ENCODE measurements at regions not wholly inside any gene's neighbourhood (a gene's known extent, or its start where the extent isn't known, plus 50 kb on each side); places are given as distances from the start of the nearest gene placed in this dataset.

DNA sequence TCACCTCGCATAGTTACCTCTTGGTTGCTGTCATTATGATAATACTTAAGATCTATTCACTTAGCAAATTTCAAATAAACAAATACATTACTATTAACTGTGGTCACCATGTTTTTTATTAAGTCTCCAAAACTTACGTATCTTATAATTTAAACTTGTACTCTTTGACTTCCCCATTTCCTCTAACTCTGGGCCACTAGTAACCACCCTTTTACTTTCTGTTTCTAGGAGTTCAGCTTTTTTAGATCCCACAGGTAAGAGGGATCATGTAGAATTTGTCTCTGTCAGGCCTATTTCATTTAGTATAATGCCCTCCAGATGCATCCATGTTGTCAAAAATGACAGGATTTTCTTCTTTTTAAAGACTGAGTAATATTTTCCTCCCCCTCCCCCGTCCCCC lies 212.4 kb upstream of the C11orf87 start:
- no peak overlapping the region for H2AK5ac ChIP-seq (ENCODE audit: low read length)
- no peaks in the 10 kb centered on the region for H3K4me1 ChIP-seq (ENCODE audit: control insufficient read depth in 1 of 2, insufficient read depth in 2 of 2, low read length in 2 of 2)
- no peaks in the 10 kb centered on the region for H3K27me3 ChIP-seq (ENCODE audit: insufficient read depth, low read length)
- H3K4me3 ChIP-seq (ENCODE audit: low read depth, low read length) = no peak overlapping the region
- H3K79me1 ChIP-seq (ENCODE audit: low read length) = no peaks in the 10 kb centered on the region
- H3K36me3 ChIP-seq (ENCODE audit: control insufficient read depth in 1 of 2, insufficient read depth in 2 of 2, low read length in 2 of 2) = no peaks in the 10 kb centered on the region
- no peak overlapping the region for H4K12ac ChIP-seq (ENCODE audit: low read depth, low read length)
- no peak overlapping the region for H3K27ac ChIP-seq (ENCODE audit: low read depth, low read length)
- H3K79me2 ChIP-seq (ENCODE audit: control insufficient read depth, insufficient read depth, low read length, poor library complexity) = no peaks in the 10 kb centered on the region
- H3K4me2 ChIP-seq (ENCODE audit: low read length) = no peak overlapping the region
- H2BK12ac ChIP-seq (ENCODE audit: low read length) = no peak overlapping the region
- DNase-seq = no peak
- no peak overlapping the region for H3K18ac ChIP-seq (ENCODE audit: low read length)
- no peak overlapping the region for H2BK120ac ChIP-seq (ENCODE audit: insufficient read depth, low read length, poor library complexity)
- WGBS (ENCODE audit: extremely low coverage, insufficient coverage, insufficient read length) = no CpG with 5 or more reads among the region's 3 CpGs
- no peak overlapping the region for H3K9ac ChIP-seq (ENCODE audit: low read length)
- no peaks in the 10 kb centered on the region for H3K9me3 ChIP-seq (ENCODE audit: insufficient read depth, low read depth, low read length)
- no peak overlapping the region for H2BK5ac ChIP-seq (ENCODE audit: low read depth, low read length, poor library complexity)
- H3K4ac ChIP-seq (ENCODE audit: low read depth, low read length) = no peak overlapping the region
- no peak overlapping the region for H4K8ac ChIP-seq (ENCODE audit: low read depth, low read length)
- no peak overlapping the region for H3K14ac ChIP-seq (ENCODE audit: low read length)
- no peak overlapping the region for H4K91ac ChIP-seq (ENCODE audit: low read depth, low read length)
- no peak overlapping the region for H2AFZ ChIP-seq (ENCODE audit: insufficient read depth, low read length, poor library complexity)
- H3K23ac ChIP-seq (ENCODE audit: low read length) = no peak overlapping the region

DNA sequence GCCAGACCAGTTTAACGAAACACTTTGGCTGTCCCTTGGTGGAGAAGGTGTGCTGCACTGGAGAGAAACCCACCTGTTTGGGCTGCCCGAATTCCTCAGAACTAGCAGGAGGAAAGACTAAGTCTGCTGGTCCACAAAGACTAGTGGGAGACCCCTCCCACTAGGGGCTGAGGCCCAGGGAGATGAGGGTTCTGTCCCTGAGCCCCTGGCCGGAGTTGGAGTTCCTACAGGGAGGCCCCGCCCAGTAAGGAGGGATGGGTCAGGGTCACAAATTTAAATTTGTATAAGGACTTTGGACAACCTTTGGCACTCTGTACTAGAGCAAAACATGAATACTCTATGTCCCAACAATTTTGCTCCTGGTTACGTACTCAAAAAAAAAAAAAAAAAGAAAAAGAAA lies 200.8 kb upstream of the C11orf87 start:
- H3K18ac ChIP-seq (ENCODE audit: low read length) = no peak overlapping the region
- WGBS (ENCODE audit: extremely low coverage, insufficient coverage, insufficient read length) = no CpG with 5 or more reads among the region's 5 CpGs
- H3K27ac ChIP-seq (ENCODE audit: low read depth, low read length) = no peak overlapping the region
- H2AFZ ChIP-seq (ENCODE audit: insufficient read depth, low read length, poor library complexity) = no peak overlapping the region
- H3K9me3 ChIP-seq (ENCODE audit: insufficient read depth, low read depth, low read length) = no peaks in the 10 kb centered on the region
- no peaks in the 10 kb centered on the region for H3K4me1 ChIP-seq (ENCODE audit: control insufficient read depth in 1 of 2, insufficient read depth in 2 of 2, low read length in 2 of 2)
- H3K4me2 ChIP-seq (ENCODE audit: low read length) = no peak overlapping the region
- no peak overlapping the region for H4K91ac ChIP-seq (ENCODE audit: low read depth, low read length)
- H2BK12ac ChIP-seq (ENCODE audit: low read length) = no peak overlapping the region
- H3K9ac ChIP-seq (ENCODE audit: low read length) = no peak overlapping the region
- no peak overlapping the region for H2BK5ac ChIP-seq (ENCODE audit: low read depth, low read length, poor library complexity)
- no peaks in the 10 kb centered on the region for H3K36me3 ChIP-seq (ENCODE audit: control insufficient read depth in 1 of 2, insufficient read depth in 2 of 2, low read length in 2 of 2)
- H2AK5ac ChIP-seq (ENCODE audit: low read length) = no peak overlapping the region
- no peak for DNase-seq
- H3K4ac ChIP-seq (ENCODE audit: low read depth, low read length) = no peak overlapping the region
- no peak overlapping the region for H4K12ac ChIP-seq (ENCODE audit: low read depth, low read length)
- H3K14ac ChIP-seq (ENCODE audit: low read length) = no peak overlapping the region
- no peak overlapping the region for H3K23ac ChIP-seq (ENCODE audit: low read length)
- H3K79me2 ChIP-seq (ENCODE audit: control insufficient read depth, insufficient read depth, low read length, poor library complexity) = no peaks in the 10 kb centered on the region
- no peaks in the 10 kb centered on the region for H3K27me3 ChIP-seq (ENCODE audit: insufficient read depth, low read length)
- no peak overlapping the region for H2BK120ac ChIP-seq (ENCODE audit: insufficient read depth, low read length, poor library complexity)
- no peaks in the 10 kb centered on the region for H3K79me1 ChIP-seq (ENCODE audit: low read length)
- no peak overlapping the region for H4K8ac ChIP-seq (ENCODE audit: low read depth, low read length)
- no peak overlapping the region for H3K4me3 ChIP-seq (ENCODE audit: low read depth, low read length)

DNA sequence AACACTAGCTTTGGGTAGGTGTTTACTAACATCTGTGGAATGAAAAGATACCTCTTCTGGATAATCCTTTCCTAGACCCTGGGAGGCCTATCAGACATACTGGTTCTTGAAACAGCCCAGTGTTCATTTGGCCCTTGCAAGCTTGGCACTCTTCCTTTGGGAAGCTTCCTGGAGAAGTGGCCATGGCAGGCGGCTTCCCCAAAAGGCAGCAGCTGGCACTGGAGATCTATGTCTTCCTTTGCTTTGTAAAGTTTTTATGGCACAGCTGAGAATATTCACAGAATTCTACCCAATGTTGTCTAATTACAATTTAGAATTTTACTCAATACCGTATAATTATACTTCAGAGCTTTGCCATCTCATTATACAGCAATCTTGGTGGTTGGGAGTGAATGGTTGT lies 199.2 kb upstream of the C11orf87 start:
- Histone ChIP-seq H2AFZ (ENCODE audit: insufficient read depth, low read length, poor library complexity) (no peak overlapping the region), H3K9me3 (ENCODE audit: insufficient read depth, low read depth, low read length) (no peaks in the 10 kb centered on the region), H3K14ac (ENCODE audit: low read length) (no peak overlapping the region), H3K9ac (ENCODE audit: low read length) (no peak overlapping the region), H3K79me2 (ENCODE audit: control insufficient read depth, insufficient read depth, low read length, poor library complexity) (no peaks in the 10 kb centered on the region), H4K8ac (ENCODE audit: low read depth, low read length) (no peak overlapping the region), H3K79me1 (ENCODE audit: low read length) (no peaks in the 10 kb centered on the region), H2BK5ac (ENCODE audit: low read depth, low read length, poor library complexity) (no peak overlapping the region), H3K36me3 (ENCODE audit: control insufficient read depth in 1 of 2, insufficient read depth in 2 of 2, low read length in 2 of 2) (no peaks in the 10 kb centered on the region), H3K18ac (ENCODE audit: low read length) (no peak overlapping the region), H3K27ac (ENCODE audit: low read depth, low read length) (no peak overlapping the region), H3K23ac (ENCODE audit: low read length) (no peak overlapping the region), H3K27me3 (ENCODE audit: insufficient read depth, low read length) (no peaks in the 10 kb centered on the region), H2AK5ac (ENCODE audit: low read length) (no peak overlapping the region), H2BK12ac (ENCODE audit: low read length) (no peak overlapping the region), H3K4ac (ENCODE audit: low read depth, low read length) (no peak overlapping the region), H3K4me3 (ENCODE audit: low read depth, low read length) (no peak overlapping the region), H3K4me1 (ENCODE audit: control insufficient read depth in 1 of 2, insufficient read depth in 2 of 2, low read length in 2 of 2) (no peaks in the 10 kb centered on the region), H2BK120ac (ENCODE audit: insufficient read depth, low read length, poor library complexity) (no peak overlapping the region), H4K12ac (ENCODE audit: low read depth, low read length) (no peak overlapping the region), H3K4me2 (ENCODE audit: low read length) (no peak overlapping the region), H4K91ac (ENCODE audit: low read depth, low read length) (no peak overlapping the region)
- WGBS (ENCODE audit: extremely low coverage, insufficient coverage, insufficient read length) = no CpG with 5 or more reads among the region's 2 CpGs
- DNase-seq = no peak

DNA sequence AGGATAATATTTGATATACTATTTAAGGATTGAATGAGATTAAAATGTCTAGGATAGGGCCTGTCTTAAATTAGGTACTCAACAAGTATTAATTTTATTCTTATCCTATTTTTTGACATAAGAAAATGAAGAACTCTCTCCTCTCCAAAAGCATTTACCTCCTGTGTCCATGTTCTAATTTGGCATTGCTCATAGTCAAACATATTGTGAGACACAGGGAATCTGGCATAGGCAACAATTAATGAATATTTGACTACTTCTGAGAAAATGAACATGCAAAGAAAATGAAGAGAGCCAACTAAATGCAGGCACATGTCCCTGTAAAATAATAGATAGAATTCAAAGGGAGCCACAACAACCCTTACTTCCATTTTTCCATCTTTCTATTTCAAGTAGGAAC lies 198.5 kb upstream of the C11orf87 start:
- Histone ChIP-seq H3K14ac (ENCODE audit: low read length) (no peak overlapping the region), H4K12ac (ENCODE audit: low read depth, low read length) (no peak overlapping the region), H3K79me1 (ENCODE audit: low read length) (no peaks in the 10 kb centered on the region), H2BK120ac (ENCODE audit: insufficient read depth, low read length, poor library complexity) (no peak overlapping the region), H3K27me3 (ENCODE audit: insufficient read depth, low read length) (no peaks in the 10 kb centered on the region), H3K79me2 (ENCODE audit: control insufficient read depth, insufficient read depth, low read length, poor library complexity) (no peaks in the 10 kb centered on the region), H3K9me3 (ENCODE audit: insufficient read depth, low read depth, low read length) (no peaks in the 10 kb centered on the region), H3K18ac (ENCODE audit: low read length) (no peak overlapping the region), H3K4me3 (ENCODE audit: low read depth, low read length) (no peak overlapping the region), H2AFZ (ENCODE audit: insufficient read depth, low read length, poor library complexity) (no peak overlapping the region), H3K4me2 (ENCODE audit: low read length) (no peak overlapping the region), H2AK5ac (ENCODE audit: low read length) (no peak overlapping the region), H4K8ac (ENCODE audit: low read depth, low read length) (no peak overlapping the region), H3K27ac (ENCODE audit: low read depth, low read length) (no peak overlapping the region), H4K91ac (ENCODE audit: low read depth, low read length) (no peak overlapping the region), H3K36me3 (ENCODE audit: control insufficient read depth in 1 of 2, insufficient read depth in 2 of 2, low read length in 2 of 2) (no peaks in the 10 kb centered on the region), H3K9ac (ENCODE audit: low read length) (no peak overlapping the region), H3K4ac (ENCODE audit: low read depth, low read length) (no peak overlapping the region), H3K23ac (ENCODE audit: low read length) (no peak overlapping the region), H3K4me1 (ENCODE audit: control insufficient read depth in 1 of 2, insufficient read depth in 2 of 2, low read length in 2 of 2) (no peaks in the 10 kb centered on the region), H2BK5ac (ENCODE audit: low read depth, low read length, poor library complexity) (no peak overlapping the region), H2BK12ac (ENCODE audit: low read length) (no peak overlapping the region)
- DNase-seq = no peak

DNA sequence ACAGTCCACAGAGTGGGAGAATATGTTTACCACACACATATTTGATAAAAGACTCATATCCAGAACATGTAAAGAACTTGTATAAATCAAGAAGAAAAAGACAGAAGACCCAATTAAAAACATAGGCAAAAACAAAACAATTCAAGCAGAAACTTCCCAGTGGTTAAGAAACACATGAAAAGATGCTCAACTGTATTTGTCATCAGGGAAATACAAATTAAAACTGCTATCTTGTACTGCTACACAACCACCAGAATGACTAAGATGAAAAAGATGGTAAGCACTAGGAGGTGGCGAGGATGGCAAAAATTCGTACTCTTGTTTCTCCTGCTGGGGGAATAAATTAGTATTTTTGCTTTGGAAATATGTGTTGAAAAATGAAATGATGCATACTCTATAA lies 192.3 kb upstream of the C11orf87 start:
- Histone ChIP-seq H3K9me3 (ENCODE audit: insufficient read depth, low read depth, low read length) (no peaks in the 10 kb centered on the region), H3K79me1 (ENCODE audit: low read length) (no peaks in the 10 kb centered on the region)
- WGBS (ENCODE audit: extremely low coverage, insufficient coverage, insufficient read length) = no CpG with 5 or more reads among the region's 2 CpGs

More for the DNA sequence above, 192.3 kb upstream of the C11orf87 start:
- Histone ChIP-seq H4K12ac (ENCODE audit: low read depth, low read length) (no peak overlapping the region), H2BK12ac (ENCODE audit: low read length) (no peak overlapping the region), H2AFZ (ENCODE audit: insufficient read depth, low read length, poor library complexity) (no peak overlapping the region), H4K91ac (ENCODE audit: low read depth, low read length) (no peak overlapping the region), H3K4me2 (ENCODE audit: low read length) (no peak overlapping the region), H3K36me3 (ENCODE audit: control insufficient read depth in 1 of 2, insufficient read depth in 2 of 2, low read length in 2 of 2) (no peaks in the 10 kb centered on the region), H2BK120ac (ENCODE audit: insufficient read depth, low read length, poor library complexity) (no peak overlapping the region), H3K23ac (ENCODE audit: low read length) (no peak overlapping the region), H3K18ac (ENCODE audit: low read length) (no peak overlapping the region), H3K27ac (ENCODE audit: low read depth, low read length) (no peak overlapping the region), H3K79me2 (ENCODE audit: control insufficient read depth, insufficient read depth, low read length, poor library complexity) (no peaks in the 10 kb centered on the region), H3K4me3 (ENCODE audit: low read depth, low read length) (no peak overlapping the region), H3K4me1 (ENCODE audit: control insufficient read depth in 1 of 2, insufficient read depth in 2 of 2, low read length in 2 of 2) (no peaks in the 10 kb centered on the region), H4K8ac (ENCODE audit: low read depth, low read length) (no peak overlapping the region), H3K4ac (ENCODE audit: low read depth, low read length) (no peak overlapping the region), H3K27me3 (ENCODE audit: insufficient read depth, low read length) (no peaks in the 10 kb centered on the region), H3K14ac (ENCODE audit: low read length) (no peak overlapping the region), H2AK5ac (ENCODE audit: low read length) (no peak overlapping the region), H2BK5ac (ENCODE audit: low read depth, low read length, poor library complexity) (no peak overlapping the region), H3K9ac (ENCODE audit: low read length) (no peak overlapping the region)
- no peak for DNase-seq

Data from trophoblast cell (in vitro differentiated cells and primary cell).